ENCODE measurements at regions not wholly inside any gene's neighbourhood (a gene's known extent, or its start where the extent isn't known, plus 50 kb on each side); places are given as distances from the start of the nearest gene placed in this dataset.

- no peak for TF ChIP-seq EZH2 (IDR thresholded peaks at IDR 0.05; ENCODE audit: borderline replicate concordance, insufficient read depth, low read length, poor library complexity, severe bottlenecking)
- no peak for TF ChIP-seq EP300 (conservative IDR thresholded peaks at IDR 0.05; ENCODE audit: poor library complexity, severe bottlenecking)
Measured at GRCh38 chr10:56286096-56286495, 75.0 kb downstream of the ZWINT start.

Data from neural cell (in vitro differentiated cells).